ENCODE measurements at regions not wholly inside any gene's neighbourhood (a gene's known extent, or its start where the extent isn't known, plus 50 kb on each side); places are given as distances from the start of the nearest gene placed in this dataset.
"Not testable (repeated sequence)": the region's sequence is repeated elsewhere in the genome, so short reads cannot be mapped to it uniquely, and the experiment has no call there.

DNA sequence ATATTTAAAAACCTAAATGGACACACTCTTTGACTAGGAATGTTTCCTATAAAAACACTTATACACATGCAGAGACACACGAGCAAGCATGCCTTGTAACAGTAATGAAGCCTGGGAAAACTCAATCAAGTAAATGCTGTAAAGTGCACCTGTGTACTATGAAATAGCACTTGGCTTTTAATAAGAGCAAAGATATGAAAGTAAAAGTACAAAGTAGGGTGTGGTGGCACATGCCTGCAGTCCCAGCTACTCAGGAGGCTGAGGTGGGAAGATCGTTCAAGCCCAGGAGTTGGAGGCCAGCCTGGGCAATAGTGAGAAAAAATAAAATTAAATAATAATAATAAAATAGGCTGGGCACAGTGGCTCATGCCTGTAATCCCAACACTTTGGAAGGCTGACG, 166.9 kb upstream of the GRK3 start:
- DNase-seq, result no peak

DNA sequence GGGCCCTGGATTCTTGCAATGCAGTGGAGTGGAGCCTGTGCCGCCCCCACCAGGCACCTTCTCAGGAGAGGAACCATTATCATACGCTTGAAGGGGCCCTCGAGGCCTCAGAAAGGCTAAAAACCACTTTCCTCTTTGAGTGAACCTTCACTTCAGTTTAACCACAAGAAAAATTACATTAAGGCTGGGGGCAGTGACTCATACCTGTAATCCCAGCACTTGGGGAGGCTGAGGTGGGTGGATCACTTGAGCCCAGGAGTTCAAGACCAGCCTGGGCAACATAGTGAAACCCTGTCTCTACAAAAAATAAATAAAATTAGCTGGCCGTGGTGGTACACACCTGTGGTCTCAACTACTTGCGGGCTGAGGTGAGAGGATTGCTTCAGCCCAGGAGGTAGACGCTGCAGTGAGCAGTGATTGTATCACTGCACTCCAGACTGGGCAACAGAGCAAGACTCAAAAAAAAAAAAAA, 165.8 kb upstream of the GRK3 start:
- not testable (repeated sequence) for DNase-seq

DNA sequence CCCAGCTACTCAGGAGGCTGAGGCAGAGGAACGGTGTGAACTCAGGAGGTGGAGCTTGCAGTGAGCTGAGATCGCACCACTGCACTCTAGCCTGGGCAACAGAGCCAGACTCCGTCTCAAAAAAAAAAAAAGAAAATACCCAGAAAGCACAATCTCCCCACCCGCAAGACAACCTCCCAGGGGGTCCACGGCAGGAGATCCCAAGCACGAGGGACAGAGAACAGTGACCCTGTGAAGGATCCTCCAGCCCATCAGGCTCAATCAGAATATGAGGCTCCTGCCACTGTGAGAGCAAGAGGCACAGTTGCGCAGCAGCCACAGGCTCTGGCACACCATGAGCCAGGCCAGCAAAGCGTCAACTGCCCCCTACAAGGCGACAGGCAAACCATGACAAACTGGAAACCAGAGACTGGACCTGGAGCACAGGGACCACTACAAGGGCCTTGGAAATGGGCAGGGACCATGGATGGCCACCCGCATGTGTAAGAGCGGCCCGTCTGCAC, 164.8 kb upstream of the GRK3 start:
- DNase-seq, result no peak

DNA sequence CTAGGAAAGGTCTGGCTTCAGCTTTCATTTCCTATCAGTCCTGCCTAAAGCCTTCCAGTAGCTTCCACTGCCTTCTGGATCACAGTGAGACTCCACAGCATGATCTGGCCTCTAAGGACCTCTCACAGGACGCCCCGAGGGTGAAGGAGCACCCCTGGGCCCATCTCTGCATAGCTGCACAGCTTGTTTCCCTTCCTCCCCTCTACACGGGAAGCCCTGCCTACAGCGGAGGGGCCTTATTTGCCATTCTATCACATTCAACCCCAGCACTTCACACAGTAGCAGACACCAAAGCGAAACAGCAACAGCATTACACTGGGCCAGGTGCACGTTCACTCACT, 162.3 kb upstream of the GRK3 start:
- no peak for DNase-seq

DNA sequence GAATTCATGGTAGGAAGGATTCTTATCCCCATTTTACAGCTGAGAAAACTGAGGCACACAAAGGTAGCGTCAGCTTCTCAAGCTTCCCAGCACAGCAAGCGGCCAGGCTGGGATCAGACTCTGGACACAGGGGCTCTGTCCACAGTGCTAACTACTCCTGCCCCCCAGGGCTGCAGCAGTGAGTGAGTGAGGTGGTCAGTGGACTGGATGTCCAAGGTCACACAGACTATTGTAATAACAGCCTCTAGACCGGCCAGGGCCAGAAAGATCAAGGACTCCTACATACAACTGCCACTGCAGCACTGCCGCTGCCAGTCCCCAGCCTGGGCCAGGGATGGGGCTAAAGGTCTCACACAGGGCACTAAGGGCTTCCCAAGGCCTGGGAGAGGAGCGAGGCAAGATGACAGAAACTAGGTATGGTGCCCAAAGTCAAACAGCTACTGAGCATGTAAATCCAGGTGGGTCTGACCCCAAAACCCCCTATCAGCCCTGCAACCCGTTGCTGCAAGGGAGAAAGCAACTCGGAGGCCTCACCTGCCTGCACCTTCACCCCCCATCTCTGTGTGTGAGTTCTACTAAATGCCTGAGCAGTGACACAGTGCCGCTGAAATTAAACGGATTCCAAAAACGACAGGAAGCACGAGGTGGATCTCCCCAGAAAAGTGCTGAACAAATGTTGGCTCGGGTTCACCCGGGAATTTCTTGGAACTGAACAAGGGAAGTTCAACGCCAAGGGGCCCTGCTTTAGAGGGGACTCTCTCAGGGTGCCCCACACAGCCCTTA, 161.8 kb upstream of the GRK3 start:
- DNase-seq, result no peak

DNA sequence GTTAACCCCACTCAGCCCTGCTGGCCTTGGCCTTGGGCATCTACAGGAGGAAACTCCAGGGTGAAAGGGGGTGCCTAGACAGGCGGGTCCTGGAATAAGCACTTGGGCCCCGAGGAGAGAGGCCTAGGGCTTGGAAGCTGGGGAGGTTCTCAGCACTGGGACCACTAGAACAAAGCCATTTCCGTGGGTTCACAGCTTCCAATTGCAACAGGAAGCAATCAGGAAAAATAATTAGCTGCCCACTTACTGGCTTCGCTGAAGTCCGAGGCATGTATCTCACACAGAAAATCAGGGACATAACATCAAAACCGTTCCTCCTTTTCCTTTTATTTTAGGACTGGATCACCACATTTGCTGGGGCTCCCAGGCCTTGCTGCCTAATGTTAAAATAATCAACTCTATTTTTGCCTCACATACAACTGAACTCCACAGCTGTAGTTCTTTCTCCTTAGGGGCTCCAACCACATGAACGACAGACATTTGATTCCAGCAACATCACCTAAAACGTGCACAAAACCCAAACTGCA, 161.1 kb upstream of the GRK3 start:
- DNase-seq, result no peak

DNA sequence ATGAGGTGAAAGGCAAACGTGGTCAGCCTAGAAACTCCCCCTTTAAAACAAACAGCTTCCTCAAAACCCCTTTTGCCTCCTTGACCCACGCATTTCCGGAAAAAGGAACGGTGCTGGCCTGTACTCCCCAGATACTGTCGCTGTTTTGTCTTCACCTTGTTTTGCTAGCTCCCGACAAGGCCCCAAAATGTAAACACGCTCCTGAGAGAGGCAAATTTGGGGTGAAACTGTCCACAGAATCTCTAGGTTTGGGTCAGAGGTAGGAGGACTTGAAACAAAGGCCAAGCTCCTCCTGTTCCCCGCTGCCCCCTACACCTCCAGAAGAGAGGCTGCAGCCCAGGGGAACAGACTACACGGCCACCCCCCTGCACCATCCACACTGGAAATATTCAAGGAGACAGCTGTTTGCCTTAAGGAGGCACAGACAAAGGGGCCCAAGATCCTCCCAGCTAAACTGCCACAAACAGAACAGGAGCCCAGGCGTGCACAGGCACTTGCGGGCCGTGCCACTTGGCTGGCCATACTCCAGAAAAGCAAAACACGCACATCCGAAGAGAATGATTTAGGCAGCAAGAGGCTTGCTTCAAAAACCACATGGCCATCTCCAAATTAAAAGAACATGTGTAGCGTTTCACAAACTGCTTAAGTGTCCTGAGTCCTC, 160.5 kb upstream of the GRK3 start:
- DNase-seq, result peak; percentile 23

DNA sequence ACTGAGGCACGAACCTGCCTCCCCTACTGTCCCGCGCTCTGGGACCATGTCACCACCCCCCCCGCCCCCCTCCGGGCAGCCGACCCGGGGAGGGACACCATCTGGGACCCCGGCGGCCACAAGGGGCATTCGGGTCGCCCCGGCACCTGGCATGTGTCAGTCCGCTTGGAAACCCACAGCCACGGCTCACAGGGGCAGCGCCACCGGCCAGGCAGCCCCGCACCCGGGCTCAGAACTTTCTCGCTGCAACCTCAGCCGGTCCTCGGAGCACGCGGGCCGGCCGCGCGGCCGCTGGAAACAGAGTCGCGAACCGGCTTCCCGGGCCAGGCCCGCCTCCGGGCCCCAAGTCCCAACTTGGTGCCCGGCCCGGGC, 159.9 kb upstream of the GRK3 start:
- DNase-seq, result no peak

DNA sequence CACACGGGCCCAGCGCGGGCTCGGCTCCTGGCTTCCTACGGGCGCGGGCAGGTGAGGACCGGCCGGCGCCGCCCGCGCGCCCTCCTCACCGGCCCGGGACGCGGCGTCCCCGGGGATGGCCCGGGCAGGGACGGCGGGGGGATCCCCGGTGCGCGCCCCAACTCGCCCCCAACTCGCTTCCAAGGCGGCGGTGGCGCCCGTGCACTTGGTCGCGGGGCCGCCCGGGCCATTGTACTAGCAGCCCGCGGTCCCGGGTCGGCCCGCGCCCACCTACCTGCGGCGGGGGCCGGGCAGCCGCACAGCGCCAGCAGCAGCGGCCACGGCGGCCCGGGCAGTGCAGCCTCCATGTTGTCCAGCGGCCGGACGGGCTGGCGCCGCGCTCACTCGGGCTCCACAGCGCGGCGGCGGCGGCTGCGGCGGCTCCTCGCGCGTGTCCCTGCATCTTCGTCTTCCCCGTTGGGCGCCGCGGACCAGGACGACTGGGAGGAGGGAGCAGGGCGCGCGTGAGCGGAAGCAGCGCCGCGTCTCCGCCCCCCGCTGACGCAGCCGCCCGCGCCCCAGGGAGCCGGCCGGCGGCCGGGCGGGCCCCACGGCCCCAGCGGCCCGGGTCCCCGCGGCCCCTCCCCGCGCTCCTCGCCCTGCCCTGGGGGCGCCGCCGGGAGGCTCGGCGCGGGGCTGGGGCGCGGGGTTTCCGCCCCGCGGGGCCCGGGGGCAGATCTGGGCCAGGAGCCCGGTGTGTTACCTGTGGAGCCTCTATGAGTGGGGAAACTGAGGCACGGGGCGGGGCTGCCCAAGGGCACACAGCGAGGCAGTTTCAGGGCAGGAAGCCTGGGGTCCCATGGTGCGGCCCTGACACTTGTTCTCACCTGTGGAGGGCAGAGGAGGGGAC, 159.3 kb upstream of the GRK3 start:
- peak; percentile 32 for DNase-seq

DNA sequence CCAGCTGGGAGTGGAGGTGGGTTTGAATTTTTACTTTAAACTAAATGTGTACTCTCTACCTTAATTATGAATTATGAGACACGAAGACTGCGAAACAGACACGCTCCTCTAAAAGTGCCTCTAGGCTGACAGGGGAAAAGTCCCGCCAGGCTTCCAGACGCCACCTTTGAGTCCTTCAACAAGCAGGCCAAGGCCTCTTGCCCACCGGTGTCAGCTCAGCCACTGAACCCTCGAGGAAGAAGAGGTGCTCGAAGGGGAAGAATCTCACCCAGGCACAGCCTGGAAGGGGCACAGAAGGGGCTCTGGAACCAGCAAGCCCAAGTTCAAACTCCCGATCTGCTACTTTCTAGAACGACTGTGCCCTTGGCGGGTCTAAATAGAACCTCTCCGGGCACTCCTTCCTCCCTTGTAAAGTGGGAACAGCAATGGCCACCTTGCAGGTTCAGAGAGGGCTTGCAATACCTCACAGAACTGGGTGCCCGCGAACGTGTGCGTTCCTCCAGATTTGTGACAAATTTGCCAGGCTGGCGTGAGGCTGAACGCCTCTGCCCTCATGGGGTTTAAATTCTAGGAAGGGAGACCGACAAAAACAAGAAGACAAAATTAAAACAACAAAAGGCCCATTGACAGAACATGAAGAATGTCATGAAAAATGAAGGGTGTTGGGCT, 158.5 kb upstream of the GRK3 start:
- DNase-seq, result no peak

DNA sequence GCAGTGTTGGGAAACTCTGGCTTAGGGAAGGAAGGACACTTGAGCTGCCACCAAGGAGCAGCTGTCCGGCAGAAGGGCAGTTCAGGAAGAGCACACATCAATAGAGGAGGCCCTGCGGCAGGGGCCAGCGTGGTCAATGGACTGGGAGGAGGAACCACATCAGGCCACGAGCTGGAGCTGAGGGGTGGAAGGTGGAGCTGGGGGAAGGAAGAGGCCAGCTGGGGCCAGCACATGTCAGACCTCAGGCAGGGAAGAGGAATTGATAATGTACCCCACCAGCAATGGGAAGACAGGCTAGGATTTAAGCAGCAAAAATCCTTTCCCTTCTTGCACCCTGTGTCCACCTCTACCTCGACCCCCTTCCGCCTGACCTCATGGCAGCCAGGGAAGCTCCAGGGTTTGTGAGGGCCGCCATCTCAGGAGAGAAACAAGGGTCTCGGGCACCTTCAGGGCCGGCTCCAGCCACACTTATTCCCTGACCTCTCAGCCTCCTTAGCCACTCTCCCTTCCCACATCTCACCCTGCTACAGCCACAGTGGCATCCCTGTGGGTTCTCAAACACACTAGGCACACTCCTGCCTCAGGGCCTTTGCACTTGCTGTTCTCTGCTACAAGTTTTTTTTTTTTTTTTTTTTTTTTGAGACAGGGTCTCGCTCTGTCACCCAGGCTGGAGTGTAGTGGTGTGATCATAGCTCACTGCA, 157.8 kb upstream of the GRK3 start:
- no peak for DNase-seq

DNA sequence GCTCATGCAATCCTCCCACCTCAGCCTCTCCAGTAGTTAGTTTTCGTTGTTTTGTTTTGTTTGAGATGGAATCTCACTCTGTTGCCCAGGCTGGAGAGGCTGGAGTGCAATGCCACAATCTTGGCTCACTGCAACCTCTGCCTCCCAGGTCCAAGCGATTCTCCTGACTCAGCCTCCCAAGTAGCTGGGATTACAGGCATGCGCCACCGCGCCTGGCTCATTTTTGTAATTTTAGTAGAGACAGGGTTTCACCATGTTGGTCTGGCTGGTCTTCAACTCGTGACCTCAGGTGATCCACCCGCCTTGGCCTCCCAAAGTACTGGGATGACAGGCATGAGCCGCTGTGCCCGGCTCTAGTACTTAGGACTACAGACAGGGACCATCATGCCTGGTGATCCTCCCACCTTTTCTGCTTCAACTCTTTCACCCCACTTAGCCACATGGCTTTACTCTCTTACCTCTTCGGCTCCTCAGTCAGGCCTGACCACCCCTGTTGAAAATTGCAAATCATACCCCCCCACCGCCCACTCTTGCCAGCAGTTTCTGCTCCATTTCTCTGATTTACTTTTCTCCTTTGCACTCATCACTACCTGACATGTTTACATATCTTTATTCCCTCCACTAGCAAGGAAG, 157.1 kb upstream of the GRK3 start:
- DNase-seq, result no peak

DNA sequence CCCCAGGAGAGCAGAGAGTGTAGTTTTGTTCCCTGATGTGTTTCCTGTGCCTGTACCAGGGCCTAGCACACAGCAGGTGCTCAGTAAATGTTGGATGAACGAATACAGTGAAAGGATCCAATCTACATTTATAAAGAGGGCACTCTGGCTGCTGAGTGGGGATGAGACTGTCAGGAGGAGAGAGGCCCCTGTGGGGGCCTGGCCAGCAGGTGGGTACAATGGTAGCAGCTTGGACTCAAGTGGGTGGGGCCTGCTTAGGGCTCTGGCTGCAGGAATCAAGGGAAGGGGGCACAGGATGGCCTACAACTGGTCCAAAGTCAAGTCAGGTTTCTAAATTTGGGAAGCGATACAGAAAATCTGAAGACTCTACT, 156.6 kb upstream of the GRK3 start:
- DNase-seq, result no peak

DNA sequence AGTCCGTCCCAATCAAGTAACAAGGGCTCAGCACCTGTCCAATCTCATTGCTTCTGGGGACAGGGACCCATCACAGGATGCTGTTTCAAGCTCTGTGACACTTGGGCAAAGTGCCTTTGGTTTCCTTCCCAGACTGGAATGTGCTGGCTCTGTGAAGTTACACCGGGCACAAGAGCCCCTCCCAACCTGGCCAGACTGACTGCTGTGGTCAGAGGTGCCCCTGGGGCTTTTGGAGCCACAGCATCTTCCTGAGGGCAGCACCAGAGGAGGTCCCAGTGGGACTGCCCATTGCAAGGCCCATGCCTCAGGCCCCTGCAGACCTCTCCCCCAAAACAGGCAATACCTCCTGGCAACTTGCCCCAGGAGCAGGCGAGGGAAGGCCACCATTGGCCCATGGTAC, 155.2 kb upstream of the GRK3 start:
- no peak for DNase-seq

DNA sequence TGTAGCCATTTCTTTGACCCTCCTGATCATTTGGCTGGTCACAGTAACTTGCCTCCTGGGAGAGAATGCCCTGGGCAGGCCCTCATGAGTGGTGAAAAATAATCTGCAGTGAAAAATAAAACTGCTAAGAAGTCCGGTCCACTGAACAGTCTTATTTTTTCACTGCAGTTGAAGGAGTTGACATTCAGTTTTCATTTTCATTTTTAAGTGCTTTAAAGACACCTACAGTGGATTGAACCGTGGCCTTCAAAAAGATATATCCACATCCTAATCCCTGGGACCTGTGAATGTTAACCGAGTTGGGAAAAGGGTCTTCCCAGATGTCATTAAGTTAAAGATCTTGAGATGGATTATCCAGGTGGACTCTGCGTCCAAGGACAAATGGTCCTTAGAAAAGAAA, 153.6 kb upstream of the GRK3 start:
- DNase-seq, result no peak

DNA sequence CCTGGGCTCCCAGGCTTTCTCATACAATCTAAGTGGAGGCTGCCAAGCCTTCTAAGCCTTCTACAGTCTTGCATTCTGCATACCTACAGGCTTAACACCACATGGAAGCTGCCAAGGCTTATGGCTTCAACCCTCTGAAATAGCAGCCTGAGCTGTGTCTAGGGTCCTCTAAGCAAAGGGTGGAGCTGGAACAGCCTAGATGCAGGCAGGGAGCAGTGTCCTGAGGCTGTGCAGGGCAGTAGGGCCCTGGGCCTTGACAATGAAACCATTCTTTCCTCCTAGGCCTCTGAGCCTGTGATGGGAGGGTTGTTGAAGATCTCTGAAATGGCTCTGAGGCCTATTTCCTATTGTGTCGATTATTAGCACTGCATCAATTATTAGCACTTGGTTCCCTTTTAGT, 150.9 kb upstream of the GRK3 start:
- no peak for DNase-seq

DNA sequence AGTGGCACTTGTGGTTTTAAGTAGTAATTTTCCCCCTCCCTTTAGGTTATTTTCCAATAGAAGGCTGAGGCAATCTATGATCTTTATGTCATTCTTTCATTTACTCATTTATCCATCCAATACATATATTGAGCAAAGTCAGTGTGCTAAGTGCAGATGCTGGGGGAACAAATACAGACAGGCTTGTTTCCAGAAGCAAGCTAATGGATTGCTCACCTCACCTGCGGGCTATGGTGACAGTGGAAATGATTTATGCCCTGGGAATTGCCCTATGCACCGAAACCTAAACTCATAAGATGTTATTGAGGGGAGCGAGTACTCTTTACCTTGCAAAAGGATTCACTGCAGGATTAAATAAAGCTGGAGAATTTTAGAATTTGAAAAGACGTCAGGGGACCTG, 148.7 kb upstream of the GRK3 start:
- not testable (repeated sequence) for DNase-seq

DNA sequence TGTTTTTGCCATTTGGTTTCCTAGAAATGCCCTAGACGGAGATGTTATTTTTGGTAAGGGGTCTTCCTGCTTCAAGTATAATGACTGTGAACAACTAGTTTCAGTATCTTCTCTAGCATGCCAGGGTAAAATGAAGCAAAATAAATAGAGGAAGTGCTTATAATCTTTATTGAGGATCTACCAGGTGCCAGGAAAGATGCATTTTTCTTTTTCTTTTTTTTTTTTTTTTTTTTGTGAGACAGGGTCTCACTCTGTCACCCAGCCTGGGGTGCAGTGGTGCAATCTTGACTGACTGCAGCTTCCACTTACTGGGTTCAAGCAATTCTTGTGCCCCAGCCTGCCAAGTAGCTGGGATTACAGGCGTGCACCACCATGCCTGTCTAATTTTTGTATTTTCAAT, 146.6 kb upstream of the GRK3 start:
- not testable (repeated sequence) for DNase-seq

DNA sequence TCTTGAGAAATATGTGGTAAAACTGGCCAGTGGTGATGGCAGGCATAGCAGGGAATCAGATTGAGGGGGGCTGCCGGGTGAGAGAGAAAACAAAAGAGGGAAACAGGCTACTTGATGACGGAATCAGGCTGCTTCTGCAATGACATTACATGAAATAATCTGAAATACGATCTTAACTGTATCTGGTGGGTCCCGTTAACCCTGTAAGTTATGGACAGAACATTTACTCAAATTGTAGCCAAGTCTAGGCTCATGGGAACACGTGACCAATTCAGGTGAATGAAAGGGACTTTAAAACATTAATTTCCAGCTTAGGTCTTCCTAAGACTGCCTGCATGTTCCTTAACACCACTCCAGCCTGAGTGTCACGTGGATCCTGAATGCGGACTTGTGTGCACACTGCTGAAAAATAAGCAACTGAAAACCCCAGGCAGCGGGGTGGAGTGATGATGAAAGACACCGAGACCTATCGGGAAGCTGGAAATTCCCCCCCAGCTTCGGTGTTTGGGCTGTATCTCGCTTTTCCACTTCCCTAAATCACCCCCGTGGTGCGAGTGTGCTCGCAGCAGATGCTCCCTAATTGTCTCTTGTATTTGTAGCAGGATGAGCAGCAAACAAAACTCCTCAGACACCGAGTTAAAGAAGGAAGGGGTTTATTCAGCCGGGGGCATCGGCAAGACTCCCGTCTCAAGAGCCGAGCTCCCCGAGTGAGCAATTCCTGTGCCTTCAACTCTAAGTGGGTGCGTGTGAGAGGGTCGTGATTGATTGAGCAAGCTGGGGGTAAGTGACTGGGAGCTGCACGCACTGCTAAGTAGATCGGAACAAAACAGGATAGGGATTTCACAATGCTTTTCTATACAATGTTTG, 145.0 kb upstream of the GRK3 start:
- DNase-seq, result no peak

DNA sequence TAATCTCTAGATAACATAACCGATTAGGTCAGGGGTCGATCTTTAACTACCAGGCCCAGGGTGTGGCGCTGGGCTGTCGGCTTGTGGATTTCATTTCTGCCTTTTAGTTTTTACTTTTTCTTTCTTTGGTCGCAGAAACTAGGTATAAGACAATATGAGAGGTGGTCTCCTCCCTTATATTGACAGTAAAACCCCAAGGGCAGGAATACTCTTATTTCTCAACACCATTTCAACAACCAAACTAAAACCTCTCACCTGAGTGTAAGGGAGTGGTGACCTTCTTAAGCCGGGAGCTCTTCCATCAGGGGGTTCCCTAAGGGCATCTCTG, 144.4 kb upstream of the GRK3 start:
- DNase-seq, result not testable (repeated sequence)

DNA sequence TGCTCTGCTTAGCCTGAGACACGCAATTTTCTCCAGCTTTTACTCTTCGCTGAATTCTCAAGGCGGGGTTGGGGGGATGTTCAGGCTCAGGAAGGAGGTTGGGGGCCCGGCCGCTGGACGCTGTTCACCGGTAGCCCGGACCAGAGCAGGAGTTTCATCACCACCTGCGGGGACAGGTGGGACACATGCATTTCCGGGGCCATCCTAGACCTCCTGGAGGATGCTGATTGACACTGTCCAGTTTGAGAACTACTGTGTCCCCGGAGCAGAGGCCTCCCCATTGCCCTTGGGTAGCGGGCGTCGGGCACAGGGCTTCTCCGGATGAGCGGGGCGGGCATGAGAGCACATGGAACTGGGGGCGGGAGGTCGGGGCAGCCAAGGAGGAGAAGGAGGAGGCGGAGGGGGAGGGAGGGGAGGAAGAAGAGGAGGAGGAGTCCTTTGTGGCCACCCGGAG, 144.0 kb upstream of the GRK3 start:
- no peak for DNase-seq
